H1 (cell line): ENCODE measurements at regions not wholly inside any gene's neighbourhood (a gene's known extent, or its start where the extent isn't known, plus 50 kb on each side); places are given as distances from the start of the nearest gene placed in this dataset.

Experiments used
- CTCF ChIA-PET: fragments of 300-600 bp; sonication (Branson Sonifier 250); formaldehyde crosslinking; loops from one replicate; lab custom pipeline; 2021; ENCODE audit not compliant: partially characterized antibody; lab: Charles Lee
- POLR2A ChIA-PET: fragments of 300-600 bp; sonication (Branson Sonifier 250); formaldehyde crosslinking; loops from one replicate; lab custom pipeline; 2021; ENCODE audit warnings: inconsistent platforms; ENCODE audit not compliant: partially characterized antibody; lab: Charles Lee
- DNase-seq, 2 experiments: peaks; one replicate each; pipeline versions ENCODE4 v3.0.0 to v3.0.0-alpha.2; 2010 to 2022; ENCODE audit warnings: low spot score in 2 of 2, low read depth in 1 of 2, mixed read lengths in 1 of 2
- FAIRE-seq: peaks from 2 replicates; lab custom pipeline; 2011; peaks lifted over from hg19 to GRCh38; lab: Jason Lieb, UNC
- H2AFZ ChIP-seq: 2 replicates; pipeline ENCODE4 v1.8.1; 2012; ENCODE audit warnings: low read length, inconsistent platforms
- H2AK5ac ChIP-seq: 2 replicates; pipeline ENCODE4 v1.6.1; 2013; ENCODE audit warnings: low read depth, low read length
- H2BK120ac ChIP-seq: replicated peaks from 2 replicates; pipeline ENCODE3; 2013; ENCODE audit warnings: low read depth, low read length, inconsistent platforms
- H2BK12ac ChIP-seq: 2 replicates; pipeline ENCODE4 v1.6.1; 2013; ENCODE audit warnings: low read depth, low read length
- H2BK15ac ChIP-seq: 2 replicates; pipeline ENCODE4 v1.6.1; 2013; ENCODE audit warnings: low read length
- H2BK20ac ChIP-seq: 2 replicates; pipeline ENCODE4 v1.6.1; 2013; ENCODE audit warnings: low read length
- H2BK5ac ChIP-seq: 2 replicates; pipeline ENCODE4 v1.6.1; 2013; ENCODE audit warnings: low read depth, low read length
- H3K14ac ChIP-seq: 2 replicates; pipeline ENCODE4 v1.6.1; 2013; ENCODE audit warnings: inconsistent platforms; ENCODE audit not compliant: insufficient read length
- H3K18ac ChIP-seq: 2 replicates; pipeline ENCODE4 v1.6.1; 2013; ENCODE audit warnings: low read length; ENCODE audit errors: extremely low read depth
- H3K23ac ChIP-seq: 2 replicates; pipeline ENCODE4 v1.6.1; 2013; ENCODE audit warnings: inconsistent platforms; ENCODE audit not compliant: insufficient read length
- H3K23me2 ChIP-seq: 2 replicates; pipeline ENCODE4 v1.6.1; 2013; ENCODE audit warnings: low read depth, low read length
- H3K27ac ChIP-seq: 2 replicates; pipeline ENCODE4 v1.6.1; 2011; ENCODE audit warnings: low read depth, low read length, inconsistent platforms
- H3K27me3 ChIP-seq, 4 experiments: replicated peaks in 1 of 4; 1 replicate in 1 of 4; 2 replicates in 3 of 4; pipeline versions ENCODE4 v1.6.1 to v1.8.1; 2011 to 2013; ENCODE audit warnings: low read length in 3 of 4, mild to moderate bottlenecking in 3 of 4, inconsistent platforms in 2 of 4, mixed read lengths in 2 of 4, moderate library complexity in 1 of 4; ENCODE audit not compliant: control insufficient read depth in 3 of 4, insufficient read depth in 3 of 4; ENCODE audit errors: extremely low read depth in 1 of 4
- H3K36me3 ChIP-seq, 4 experiments: 2 replicates each; pipeline versions ENCODE4 v1.6.1 to v1.8.1; 2011 to 2013; ENCODE audit warnings: mild to moderate bottlenecking in 4 of 4, low read length in 3 of 4, moderate library complexity in 2 of 4, control low read depth in 1 of 4, inconsistent platforms in 1 of 4; ENCODE audit not compliant: insufficient read depth in 4 of 4, control insufficient read depth in 2 of 4
- H3K4ac ChIP-seq: replicated peaks from 2 replicates; pipeline ENCODE3; 2013; ENCODE audit warnings: low read length, low read depth, mixed read lengths, inconsistent platforms; ENCODE audit not compliant: insufficient read length
- H3K4me1 ChIP-seq, 4 experiments: replicated peaks in 1 of 4; 1 replicate in 1 of 4; 2 replicates in 3 of 4; pipeline versions ENCODE4 v1.6.1 to v1.8.1; 2011 to 2013; ENCODE audit warnings: low read length in 3 of 4, inconsistent platforms in 2 of 4, mixed read lengths in 1 of 4; ENCODE audit not compliant: insufficient read depth in 4 of 4, control insufficient read depth in 3 of 4
- H3K4me2 ChIP-seq, 2 experiments: 2 replicates each; pipeline versions ENCODE4 v1.6.1 to v1.8.1; 2011 to 2013; ENCODE audit warnings: low read depth in 2 of 2, low read length in 2 of 2, control low read depth in 1 of 2, inconsistent platforms in 1 of 2, mild to moderate bottlenecking in 1 of 2; ENCODE audit not compliant: insufficient read depth in 1 of 2
- H3K4me3 ChIP-seq, 4 experiments: fragments of 200-600, 300-600 bp in 1 of 4; sonication (generic), shearing (Covaris generic), sonication (Bioruptor Twin) in 1 of 4; 2 replicates each; pipeline versions ENCODE4 v1.5.1 to v1.8.1; 2011 to 2016; ENCODE audit warnings: low read length in 4 of 4, low read depth in 3 of 4, control low read depth in 2 of 4, inconsistent platforms in 2 of 4, mild to moderate bottlenecking in 2 of 4, mixed read lengths in 1 of 4, moderate library complexity in 1 of 4; ENCODE audit not compliant: insufficient read depth in 2 of 4; ENCODE audit errors: extremely low read depth in 1 of 4
- H3K56ac ChIP-seq: replicated peaks from 2 replicates; pipeline ENCODE3; 2013; ENCODE audit warnings: low read depth, mild to moderate bottlenecking, mixed read lengths, low read length, inconsistent platforms; ENCODE audit not compliant: insufficient read length
- H3K79me1 ChIP-seq: 2 replicates; pipeline ENCODE4 v1.6.1; 2013; ENCODE audit warnings: low read depth, low read length, control low read depth
- H3K79me2 ChIP-seq, 2 experiments: 2 replicates each; pipeline versions ENCODE4 v1.6.1 to v1.8.1; 2012 to 2013; ENCODE audit warnings: low read length in 2 of 2, mild to moderate bottlenecking in 2 of 2, inconsistent platforms in 1 of 2; ENCODE audit not compliant: insufficient read depth in 2 of 2, control insufficient read depth in 1 of 2
- H3K9ac ChIP-seq, 4 experiments: replicated peaks in 1 of 4; 1 replicate in 1 of 4; 2 replicates in 3 of 4; pipeline versions ENCODE4 v1.6.1 to v1.8.1; 2011 to 2013; ENCODE audit warnings: low read depth in 3 of 4, low read length in 3 of 4, control low read depth in 2 of 4, mild to moderate bottlenecking in 2 of 4, moderate library complexity in 2 of 4, inconsistent platforms in 1 of 4; ENCODE audit errors: extremely low read depth in 1 of 4
- H3K9me3 ChIP-seq, 2 experiments: 2 replicates each; pipeline versions ENCODE4 v1.6.1 to v1.8.1; 2012 to 2013; ENCODE audit warnings: mild to moderate bottlenecking in 2 of 2, moderate library complexity in 2 of 2, control low read depth in 1 of 2, inconsistent platforms in 1 of 2, low read depth in 1 of 2, low read length in 1 of 2, mixed read lengths in 1 of 2; ENCODE audit not compliant: insufficient read depth in 2 of 2
- H4K20me1 ChIP-seq, 2 experiments: replicated peaks in 1 of 2; 2 replicates each; pipeline versions ENCODE3 to v1.8.1; 2011 to 2013; ENCODE audit warnings: inconsistent platforms in 2 of 2, low read length in 2 of 2, mild to moderate bottlenecking in 1 of 2; ENCODE audit not compliant: insufficient read depth in 2 of 2, control insufficient read depth in 1 of 2
- H4K5ac ChIP-seq: 2 replicates; pipeline ENCODE4 v1.6.1; 2013; ENCODE audit warnings: low read length, low read depth, mixed read lengths, inconsistent platforms; ENCODE audit not compliant: insufficient read length
- H4K8ac ChIP-seq: 2 replicates; pipeline ENCODE4 v1.8.0; 2013; ENCODE audit warnings: mild to moderate bottlenecking, moderate library complexity, low read length, inconsistent platforms; ENCODE audit not compliant: insufficient read depth; ENCODE audit errors: extremely low read depth
- H4K91ac ChIP-seq: replicated peaks from 2 replicates; pipeline ENCODE3; 2013; ENCODE audit warnings: low read length, mixed read lengths, inconsistent platforms; ENCODE audit not compliant: insufficient read length
- CEBPB ChIP-seq: IDR thresholded peaks from 2 replicates; pipeline ENCODE4 v1.6.1; 2012; ENCODE audit warnings: low read depth, low read length
- CHD1 ChIP-seq: IDR thresholded peaks from 2 replicates; pipeline ENCODE4 v1.6.1; 2012; ENCODE audit warnings: low read depth, low read length, improper control_type of control experiment
- GTF2F1 ChIP-seq: IDR thresholded peaks from 2 replicates; pipeline ENCODE4 v1.6.1; 2012; ENCODE audit warnings: low read depth, low read length, improper control_type of control experiment, borderline replicate concordance
- JUN ChIP-seq: IDR thresholded peaks from 2 replicates; pipeline ENCODE4 v1.6.1; 2011; ENCODE audit warnings: low read depth, mild to moderate bottlenecking, improper control_type of control experiment, low read length
- NRF1 ChIP-seq: IDR thresholded peaks from 2 replicates; pipeline ENCODE4 v1.6.1; 2011; ENCODE audit warnings: mild to moderate bottlenecking, low read depth, low read length, improper control_type of control experiment
- SIN3A ChIP-seq, 2 experiments: IDR thresholded peaks in 1 of 2; conservative IDR thresholded peaks in 1 of 2; 2 replicates each; pipeline ENCODE4 v1.6.1; 2011 to 2012; ENCODE audit warnings: low read length in 2 of 2, improper control_type of control experiment in 1 of 2, low read depth in 1 of 2, mild to moderate bottlenecking in 1 of 2
- SIX5 ChIP-seq: IDR thresholded peaks from 2 replicates; pipeline ENCODE4 v1.6.1; 2011; ENCODE audit warnings: mild to moderate bottlenecking, low read depth, low read length
- TAF7 ChIP-seq: optimal IDR thresholded peaks from 2 replicates; pipeline ENCODE3; 2011; ENCODE audit warnings: low read depth, mild to moderate bottlenecking, inconsistent platforms, low read length, moderate library complexity, borderline replicate concordance
- TBP ChIP-seq: IDR thresholded peaks from 2 replicates; pipeline ENCODE4 v1.6.1; 2011; ENCODE audit warnings: low read depth, low read length, improper control_type of control experiment
- TCF12 ChIP-seq: IDR thresholded peaks from 2 replicates; pipeline ENCODE4 v1.6.1; 2011; ENCODE audit warnings: low read depth, mild to moderate bottlenecking, low read length
- TEAD4 ChIP-seq: IDR thresholded peaks from 2 replicates; pipeline ENCODE4 v1.6.1; 2012; ENCODE audit warnings: low read depth, low read length, inconsistent platforms, mixed read lengths
- WGBS, 2 experiments: shearing (Covaris generic) in 1 of 2; methylation state at CpG; one replicate each; pipeline versions ENCODE4 v1.1.6 to v1.1.7; 2013 to 2015; ENCODE audit warnings: low lambda C conversion rate in 2 of 2, mixed read lengths in 2 of 2, inconsistent platforms in 1 of 2, low coverage in 1 of 2, missing lambda C conversion rate in 1 of 2; ENCODE audit not compliant: insufficient replicate concordance in 2 of 2, insufficient coverage in 1 of 2, insufficient read length in 1 of 2; ENCODE audit errors: extremely low coverage in 1 of 2, missing lambda C conversion rate in 1 of 2; 5-methylcytosine and 5-hydroxymethylcytosine counted together
- TF ChIP-seq, protein P1 (sequence below): IDR thresholded peaks from 2 replicates; pipeline ENCODE4 v1.6.1; 2012; ENCODE audit warnings: low read length, inconsistent platforms
- TF ChIP-seq, protein P2 (sequence below): IDR thresholded peaks from 2 replicates; pipeline ENCODE4 v1.6.1; 2012; ENCODE audit warnings: inconsistent platforms

DNA sequence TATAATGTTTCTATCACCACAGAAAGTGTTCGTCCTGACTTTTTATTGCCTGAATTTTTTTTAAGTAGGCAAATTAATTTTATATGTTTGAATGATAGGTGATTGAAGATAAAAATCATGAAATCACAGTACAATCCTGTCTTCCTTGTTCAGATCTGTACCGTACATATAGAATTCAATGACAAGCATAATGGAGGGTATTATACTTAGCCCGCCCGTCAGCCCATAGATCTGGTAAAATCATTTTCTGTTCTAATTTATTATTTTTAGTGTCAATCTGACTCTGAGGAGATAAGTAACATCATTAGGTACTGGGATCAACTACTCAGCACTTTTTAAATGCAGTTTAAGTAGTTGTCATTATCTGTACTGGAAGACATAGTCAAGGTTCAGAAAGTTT is 269.9 kb downstream of the NR2F2 start:
- H3K36me3 ChIP-seq: no peaks in the 10 kb centered on the region
- TF ChIP-seq CEBPB (no peak), SIN3A (conservative IDR thresholded peaks at IDR 0.05 in 1 of 2, IDR thresholded peaks at IDR 0.05 in 1 of 2; ENCODE audit: low read depth in 1 of 2, low read length in 2 of 2) (no peak), CHD1 (no peak), TAF7 (no peak), SIX5 (no peak), TBP (no peak), GTF2F1 (no peak), NRF1 (no peak), TCF12 (no peak), TEAD4 (no peak), JUN (no peak)
- TF ChIP-seq, protein P1, sequence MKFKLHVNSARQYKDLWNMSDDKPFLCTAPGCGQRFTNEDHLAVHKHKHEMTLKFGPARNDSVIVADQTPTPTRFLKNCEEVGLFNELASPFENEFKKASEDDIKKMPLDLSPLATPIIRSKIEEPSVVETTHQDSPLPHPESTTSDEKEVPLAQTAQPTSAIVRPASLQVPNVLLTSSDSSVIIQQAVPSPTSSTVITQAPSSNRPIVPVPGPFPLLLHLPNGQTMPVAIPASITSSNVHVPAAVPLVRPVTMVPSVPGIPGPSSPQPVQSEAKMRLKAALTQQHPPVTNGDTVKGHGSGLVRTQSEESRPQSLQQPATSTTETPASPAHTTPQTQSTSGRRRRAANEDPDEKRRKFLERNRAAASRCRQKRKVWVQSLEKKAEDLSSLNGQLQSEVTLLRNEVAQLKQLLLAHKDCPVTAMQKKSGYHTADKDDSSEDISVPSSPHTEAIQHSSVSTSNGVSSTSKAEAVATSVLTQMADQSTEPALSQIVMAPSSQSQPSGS: no peak
- TF ChIP-seq, protein P2, sequence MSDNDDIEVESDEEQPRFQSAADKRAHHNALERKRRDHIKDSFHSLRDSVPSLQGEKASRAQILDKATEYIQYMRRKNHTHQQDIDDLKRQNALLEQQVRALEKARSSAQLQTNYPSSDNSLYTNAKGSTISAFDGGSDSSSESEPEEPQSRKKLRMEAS: no peak

More for the DNA sequence above, 269.9 kb downstream of the NR2F2 start:
- Histone ChIP-seq H3K9me3 (no peaks in the 10 kb centered on the region), H3K23ac (no peak overlapping the region), H4K20me1 (no peaks in the 10 kb centered on the region), H2BK15ac (no peak overlapping the region), H2BK120ac (no peak overlapping the region), H2AK5ac (no peak overlapping the region), H4K5ac (no peak overlapping the region), H2BK5ac (no peak overlapping the region), H3K4me2 (no peak overlapping the region), H3K79me1 (no peaks in the 10 kb centered on the region), H2AFZ (no peak overlapping the region), H2BK20ac (no peak overlapping the region), H3K18ac (no peak overlapping the region), H3K14ac (no peak overlapping the region), H3K79me2 (no peaks in the 10 kb centered on the region), H3K27ac (no peak overlapping the region), H3K4me1 (no peaks in the 10 kb centered on the region), H3K23me2 (no peaks in the 10 kb centered on the region), H4K8ac (no peak overlapping the region), H3K9ac (no peak overlapping the region), H3K27me3 (no peaks in the 10 kb centered on the region), H2BK12ac (no peak overlapping the region), H3K4ac (no peak overlapping the region), H4K91ac (no peak overlapping the region), H3K56ac (no peak overlapping the region), H3K4me3 (no peak overlapping the region)
- no peak for FAIRE-seq
- CTCF ChIA-PET: no interaction called here
- 91% methylated on average over 4 of the region's 4 CpGs; no CpG with 5 or more reads in 1 of the 2 experiments for WGBS, 2 experiments
- no peak for DNase-seq
- POLR2A ChIA-PET: no interaction called here
